Upper lobe of right lung (tissue), 1 donor: ENCODE measurements at regions not wholly inside any gene's neighbourhood (a gene's known extent, or its start where the extent isn't known, plus 50 kb on each side); places are given as distances from the start of the nearest gene placed in this dataset.
"Not testable (repeated sequence)": the region's sequence is repeated elsewhere in the genome, so short reads cannot be mapped to it uniquely, and the experiment has no call there.

ENCODE experiments used
- ATAC-seq: fragments of 200-7000 bp; cut with Tn5 transposase; one replicate; pipeline ENCODE4 v1.9.1; 2020; ENCODE audit warnings: mild to moderate bottlenecking, moderate library complexity
- DNase-seq: peaks from one replicate; pipeline ENCODE4 v3.0.0-alpha.2; 2020
- H3K27ac ChIP-seq: fragments of 200-600 bp; one replicate; pipeline ENCODE4 v1.8.0; 2022
- H3K27me3 ChIP-seq: fragments of 200-600 bp; one replicate; pipeline ENCODE4 v1.8.0; 2022; ENCODE audit warnings: mild to moderate bottlenecking
- H3K36me3 ChIP-seq: fragments of 200-600 bp; one replicate; pipeline ENCODE4 v1.8.0; 2022
- H3K4me1 ChIP-seq: fragments of 200-600 bp; one replicate; pipeline ENCODE4 v1.8.0; 2022
- H3K4me3 ChIP-seq: fragments of 200-600 bp; one replicate; pipeline ENCODE4 v1.8.0; 2022; ENCODE audit warnings: mild to moderate bottlenecking
- H3K9me3 ChIP-seq: fragments of 200-600 bp; one replicate; pipeline ENCODE4 v1.8.0; 2022
- intact Hi-C: fragments of 100-400 bp; cut with DNase I; formaldehyde crosslinking; loops from one replicate; pipeline ENCODE4 v1.11.0; 2022
- TF ChIP-seq, protein P1 (sequence below): fragments of 200-600 bp; IDR thresholded peaks from one replicate; pipeline ENCODE4 v1.8.0; 2022; ENCODE audit warnings: antibody characterized with exemption
- donor health status: DM: no; HTN: yes; CAD: no; lungs with severe emphysema.

DNA sequence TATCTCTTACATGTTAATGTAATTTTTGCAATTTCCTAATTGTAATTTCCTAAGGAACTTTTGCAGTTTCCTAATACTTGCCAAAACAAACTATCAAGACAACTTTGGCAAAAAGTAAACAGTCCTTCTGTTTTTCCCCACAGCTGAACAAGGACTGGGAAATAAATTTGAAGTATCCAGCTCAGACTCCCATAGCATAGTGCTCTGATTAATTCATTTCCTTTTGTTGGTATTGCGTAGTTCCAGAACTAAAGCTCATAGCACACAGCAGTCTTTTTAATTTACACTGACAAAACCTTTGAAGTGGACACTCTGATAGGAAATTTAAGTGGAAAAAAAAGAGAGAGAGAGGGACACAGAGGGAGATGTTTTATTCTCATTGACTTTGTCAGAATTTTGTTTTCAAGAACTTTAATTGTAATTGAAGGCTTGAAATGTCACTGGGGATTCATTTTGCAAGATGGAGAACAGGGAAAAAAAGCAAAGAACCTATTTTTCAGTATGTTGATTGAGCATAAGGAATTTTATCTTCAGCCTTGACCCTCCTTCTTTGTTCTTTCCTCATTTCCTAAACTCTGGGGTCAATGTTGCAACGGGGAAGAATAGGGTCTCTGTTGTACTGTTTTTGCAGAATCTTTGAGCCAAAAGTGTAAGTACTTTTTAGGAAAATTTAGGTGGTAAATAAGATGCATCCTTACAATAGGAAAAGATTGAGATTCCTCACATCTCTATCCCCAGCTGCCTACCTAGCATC lies 232.2 kb upstream of the NPSR1 start:
- ATAC-seq, result no peak
- H3K27ac ChIP-seq, result no peak overlapping the region
- no peak for DNase-seq
- H3K27me3 ChIP-seq, result no peaks in the 10 kb centered on the region
- H3K4me3 ChIP-seq, result no peak overlapping the region
- no peaks in the 10 kb centered on the region for H3K36me3 ChIP-seq
- H3K4me1 ChIP-seq, result no peaks in the 10 kb centered on the region
- TF ChIP-seq, protein P1, sequence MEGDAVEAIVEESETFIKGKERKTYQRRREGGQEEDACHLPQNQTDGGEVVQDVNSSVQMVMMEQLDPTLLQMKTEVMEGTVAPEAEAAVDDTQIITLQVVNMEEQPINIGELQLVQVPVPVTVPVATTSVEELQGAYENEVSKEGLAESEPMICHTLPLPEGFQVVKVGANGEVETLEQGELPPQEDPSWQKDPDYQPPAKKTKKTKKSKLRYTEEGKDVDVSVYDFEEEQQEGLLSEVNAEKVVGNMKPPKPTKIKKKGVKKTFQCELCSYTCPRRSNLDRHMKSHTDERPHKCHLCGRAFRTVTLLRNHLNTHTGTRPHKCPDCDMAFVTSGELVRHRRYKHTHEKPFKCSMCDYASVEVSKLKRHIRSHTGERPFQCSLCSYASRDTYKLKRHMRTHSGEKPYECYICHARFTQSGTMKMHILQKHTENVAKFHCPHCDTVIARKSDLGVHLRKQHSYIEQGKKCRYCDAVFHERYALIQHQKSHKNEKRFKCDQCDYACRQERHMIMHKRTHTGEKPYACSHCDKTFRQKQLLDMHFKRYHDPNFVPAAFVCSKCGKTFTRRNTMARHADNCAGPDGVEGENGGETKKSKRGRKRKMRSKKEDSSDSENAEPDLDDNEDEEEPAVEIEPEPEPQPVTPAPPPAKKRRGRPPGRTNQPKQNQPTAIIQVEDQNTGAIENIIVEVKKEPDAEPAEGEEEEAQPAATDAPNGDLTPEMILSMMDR, result no peak
- intact Hi-C loops, result no loop called here
- no peaks in the 10 kb centered on the region for H3K9me3 ChIP-seq

- TF ChIP-seq, protein P1, result peak; percentile 31
- Histone ChIP-seq H3K27ac (no peak overlapping the region), H3K9me3 (no peaks in the 10 kb centered on the region), H3K27me3 (no peaks in the 10 kb centered on the region), H3K36me3 (no peaks in the 10 kb centered on the region), H3K4me1 (no peaks in the 10 kb centered on the region), H3K4me3 (no peak overlapping the region)
- ATAC-seq, result peak; percentile 52
- intact Hi-C loops, result no loop called here
- DNase-seq, result no peak
Measured at GRCh38 chr7:34430456-34430855, 227.6 kb upstream of the NPSR1 start.

DNA sequence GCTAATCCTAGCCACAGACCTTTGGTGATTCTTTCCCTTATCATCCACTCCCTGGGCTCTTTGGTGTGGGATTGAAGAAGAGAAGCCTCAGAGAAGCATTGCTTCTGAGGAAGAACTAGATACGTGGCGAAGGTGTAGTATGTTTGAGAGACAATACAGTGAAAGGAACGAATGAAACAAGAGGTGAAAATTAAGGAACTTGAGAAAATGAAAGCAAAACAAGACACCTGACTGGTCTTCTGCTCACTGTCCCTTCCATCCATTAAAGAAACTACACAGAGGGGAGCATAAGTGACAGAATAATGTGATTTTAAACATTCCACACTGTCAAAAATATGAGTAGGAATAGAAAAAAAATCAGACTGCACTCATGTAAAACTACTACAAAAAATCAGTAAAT lies 219.6 kb upstream of the NPSR1 start:
- TF ChIP-seq, protein P1, result no peak
- Histone ChIP-seq H3K4me1 (no peaks in the 10 kb centered on the region), H3K4me3 (no peak overlapping the region), H3K9me3 (no peaks in the 10 kb centered on the region), H3K36me3 (no peaks in the 10 kb centered on the region), H3K27ac (no peak overlapping the region), H3K27me3 (no peaks in the 10 kb centered on the region)
- DNase-seq (no peak), ATAC-seq (no peak)
- intact Hi-C loops, result no loop called here

DNA sequence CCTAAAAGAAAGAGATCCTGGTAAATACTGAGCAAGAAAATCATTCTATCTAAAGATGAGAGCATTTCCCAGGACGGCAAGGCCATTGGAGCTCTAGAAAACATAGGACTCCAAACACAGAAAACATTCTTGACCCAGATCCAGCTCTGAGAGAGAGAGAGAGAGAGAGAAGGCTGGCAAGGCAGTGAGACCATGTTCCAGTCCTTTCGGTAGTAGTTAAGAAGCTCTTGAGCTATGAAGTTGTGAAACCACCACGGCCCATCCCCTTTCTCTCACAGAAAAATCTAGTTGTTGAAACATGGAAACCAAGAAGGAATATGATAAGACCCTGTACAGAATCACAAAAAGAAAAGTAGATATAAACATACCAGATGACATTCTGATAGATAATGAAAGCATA lies 212.4 kb upstream of the NPSR1 start:
- Histone ChIP-seq H3K27ac (no peak overlapping the region), H3K4me1 (no peaks in the 10 kb centered on the region), H3K27me3 (no peaks in the 10 kb centered on the region), H3K36me3 (no peaks in the 10 kb centered on the region), H3K4me3 (no peak overlapping the region), H3K9me3 (no peaks in the 10 kb centered on the region)
- peak; percentile 85 for ATAC-seq
- DNase-seq, result no peak
- intact Hi-C loops, result no loop called here
- TF ChIP-seq, protein P1, result no peak

DNA sequence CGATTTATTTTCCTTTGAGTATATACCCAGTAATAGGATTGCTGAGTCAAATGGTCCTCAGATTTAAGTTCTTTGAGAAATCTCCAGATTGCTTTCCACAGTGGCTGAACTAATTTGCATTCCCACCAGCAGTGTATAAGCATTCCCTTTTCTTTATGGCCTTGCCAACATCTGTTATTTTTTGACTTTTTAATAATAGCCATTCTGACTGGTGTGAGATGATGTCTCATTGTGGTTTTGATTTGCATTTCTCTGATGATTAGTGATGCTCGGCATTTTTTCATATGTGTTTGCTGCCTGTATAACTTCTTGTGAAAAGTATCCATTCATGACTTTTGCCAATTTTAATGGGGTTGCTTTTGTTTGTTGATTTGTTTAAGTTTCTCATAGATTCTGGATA lies 209.5 kb upstream of the NPSR1 start:
- intact Hi-C loops, H3K27me3 ChIP-seq, H3K36me3 ChIP-seq: not testable (repeated sequence)

DNA sequence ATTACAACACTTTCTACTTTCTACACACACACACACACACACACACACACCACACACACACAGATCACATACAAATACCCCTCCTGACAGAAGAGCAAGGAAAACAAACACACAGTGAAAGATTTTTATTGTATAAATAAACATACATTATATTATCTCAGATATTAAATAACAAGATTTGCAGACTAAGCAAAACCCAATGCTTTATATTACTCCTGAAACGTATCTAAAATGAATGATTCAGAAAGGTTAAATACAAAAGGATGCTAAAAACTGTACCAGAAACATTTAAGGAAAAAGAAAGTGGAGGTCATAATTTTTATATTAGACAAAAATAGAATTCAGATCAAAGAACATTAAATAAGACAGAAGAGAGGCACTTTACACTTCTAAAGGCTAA lies 208.3 kb upstream of the NPSR1 start:
- ATAC-seq, result no peak
- no peak overlapping the region for H3K27ac ChIP-seq
- TF ChIP-seq, protein P1, result no peak

More for the DNA sequence above, 209.5 kb upstream of the NPSR1 start:
- not testable (repeated sequence) for H3K27ac ChIP-seq, ATAC-seq, H3K4me3 ChIP-seq, H3K9me3 ChIP-seq, H3K4me1 ChIP-seq, DNase-seq

More for the DNA sequence above, 208.3 kb upstream of the NPSR1 start:
- Histone ChIP-seq H3K27me3 (no peaks in the 10 kb centered on the region), H3K9me3 (no peaks in the 10 kb centered on the region), H3K4me1 (no peaks in the 10 kb centered on the region), H3K4me3 (no peak overlapping the region), H3K36me3 (no peaks in the 10 kb centered on the region)
- DNase-seq, result no peak
- intact Hi-C loops, result no loop called here
